ENCODE measurements at regions not wholly inside any gene's neighbourhood (a gene's known extent, or its start where the extent isn't known, plus 50 kb on each side); places are given as distances from the start of the nearest gene placed in this dataset.

DNA sequence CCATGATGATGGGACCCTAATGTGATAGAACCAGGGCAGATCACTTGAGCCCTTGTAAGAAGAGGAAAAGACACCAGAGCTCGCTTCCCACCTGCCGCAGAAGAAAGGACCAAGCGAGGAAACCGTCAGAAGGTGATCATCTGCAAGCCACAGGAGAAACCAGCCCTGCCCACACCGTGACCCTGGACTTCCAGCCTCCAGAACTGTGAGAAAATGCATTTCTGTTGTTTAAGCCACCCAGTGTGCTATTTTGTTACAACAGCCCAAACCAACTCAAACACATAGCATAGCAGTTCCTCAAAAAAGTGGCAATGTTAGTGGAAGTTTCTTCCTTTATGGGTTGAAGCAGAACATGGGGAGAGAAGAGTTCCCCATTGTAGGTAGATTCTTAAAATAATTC, 107.9 kb upstream of the BCL2L14 start (continued):
- TF ChIP-seq CBX2 (IDR thresholded peaks at IDR 0.05; ENCODE audit: borderline replicate concordance, low read depth) (no peak), PHF8 (IDR thresholded peaks at IDR 0.05; ENCODE audit: borderline replicate concordance, low read depth) (no peak)

DNA sequence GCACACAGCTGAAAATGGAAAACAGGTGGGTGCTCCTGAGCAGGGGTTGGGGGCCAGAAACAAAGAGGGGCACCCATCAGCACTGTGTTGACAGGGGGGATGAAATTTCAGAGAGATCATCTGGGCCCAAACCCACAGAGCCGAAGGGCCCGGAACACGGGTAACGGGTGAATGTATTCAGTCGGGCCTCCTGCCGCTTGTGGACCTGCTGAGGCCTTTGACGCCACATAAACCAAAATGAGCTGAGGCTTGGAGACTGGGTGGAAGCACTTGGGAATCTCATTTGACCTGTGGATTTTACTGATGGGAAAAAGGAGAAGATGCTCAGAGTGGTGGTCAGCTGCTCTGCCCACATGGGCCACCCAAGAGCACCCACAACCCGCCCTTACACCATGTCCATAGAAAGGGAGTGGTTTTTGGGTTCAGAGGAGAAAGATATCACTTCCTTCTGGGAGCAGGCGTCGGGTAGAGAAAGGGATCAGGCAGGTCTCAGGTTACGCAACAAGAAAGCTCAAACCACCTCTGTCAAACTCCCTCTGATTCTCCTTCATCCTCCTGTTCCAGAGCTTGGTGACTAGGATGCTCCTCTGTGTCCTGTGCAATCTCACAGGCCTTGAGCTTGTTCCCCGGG, 106.8 kb upstream of the BCL2L14 start:
- DNase-seq (ENCODE audit: low read depth in 1 of 2, low spot score in 1 of 2), result no peak
- no peak overlapping the region for H3K4me2 ChIP-seq
- no peak for ATAC-seq
- TF ChIP-seq EP300 (IDR thresholded peaks at IDR 0.05) (no peak), PBX3 (IDR thresholded peaks at IDR 0.05) (no peak), RARB (CRISPR knock-in tag; IDR thresholded peaks at IDR 0.05) (no peak), RAD21 (conservative IDR thresholded peaks at IDR 0.05 in 1 of 2, IDR thresholded peaks at IDR 0.05 in 1 of 2) (no peak)
- H3K4me1 ChIP-seq, result peaks cover 5% of the 10 kb centered on the region; the same call in 2 of the 3 replicates
- 81% methylated on average over 12 of the region's 12 CpGs for WGBS (ENCODE audit: missing lambda C conversion rate)
- ChIA-PET POLR2A (no interaction called here), CTCF (interaction anchor here (0.6 to 3.2 kb wide), 6 partner anchors 8 to 69 kb away, joined by 3 to 10 read pairs (median 4); no protein-coding TSS in a partner anchor)
- no peak overlapping the region for H3K27ac ChIP-seq
- H3K9me3 ChIP-seq, result no peaks in the 10 kb centered on the region
- no peak overlapping the region for H3K4me3 ChIP-seq
- no peak for FAIRE-seq

GRCh38 chr12:11965258-11965910, 105.4 kb upstream of the BCL2L14 start:
- H3K4me2 ChIP-seq, result no peak overlapping the region
- DNase-seq (ENCODE audit: low read depth in 1 of 2, low spot score in 1 of 2) (no peak), FAIRE-seq (no peak), ATAC-seq (no peak)
- H3K4me1 ChIP-seq, result no peaks in the 10 kb centered on the region
- POLR2A ChIA-PET, result no interaction called here
- no peak overlapping the region for H3K4me3 ChIP-seq
- WGBS (ENCODE audit: missing lambda C conversion rate), result 51% methylated on average over 9 of the region's 9 CpGs
- no peaks in the 10 kb centered on the region for H3K9me3 ChIP-seq
- CTCF ChIA-PET, result no interaction called here
- TF ChIP-seq FOSL2 (IDR thresholded peaks at IDR 0.05) (no peak), FOSL2 (CRISPR knock-in tag; IDR thresholded peaks at IDR 0.05) (no peak), ATOH8 (CRISPR knock-in tag; IDR thresholded peaks at IDR 0.05; ENCODE audit: low read depth) (no peak), CHD2 (IDR thresholded peaks at IDR 0.05; ENCODE audit: low read length, partially characterized antibody) (no peak), EP300 (IDR thresholded peaks at IDR 0.05) (no peak), HOXB5 (CRISPR knock-in tag; IDR thresholded peaks at IDR 0.05) (no peak), NPAS2 (CRISPR knock-in tag; IDR thresholded peaks at IDR 0.05; ENCODE audit: borderline replicate concordance) (no peak)
- no peak overlapping the region for H3K27ac ChIP-seq

GRCh38 chr12:11967376-11968047, 103.2 kb upstream of the BCL2L14 start:
- H3K4me3 ChIP-seq, result no peak overlapping the region
- WGBS (ENCODE audit: missing lambda C conversion rate), result 76% methylated on average over 9 of the region's 9 CpGs
- no peak for ATAC-seq
- no peak for DNase-seq (ENCODE audit: low read depth in 1 of 2, low spot score in 1 of 2)
- no peak overlapping the region for H3K4me2 ChIP-seq
- ChIA-PET CTCF (interaction anchor here (1.1 kb wide), 1 partner anchor 10 kb away, joined by 3 read pairs; no protein-coding TSS in a partner anchor), POLR2A (no interaction called here)
- no peaks in the 10 kb centered on the region for H3K9me3 ChIP-seq
- H3K4me1 ChIP-seq, result no peaks in the 10 kb centered on the region
- no peak for FAIRE-seq
- H3K27ac ChIP-seq, result no peak overlapping the region
- no peak for TF ChIP-seq POLR2AphosphoS2 (conservative IDR thresholded peaks at IDR 0.05; ENCODE audit: low read length)
- TF ChIP-seq BCL3 (IDR thresholded peaks at IDR 0.05), result no peak
- TF ChIP-seq GATA3 (IDR thresholded peaks at IDR 0.05; ENCODE audit: borderline replicate concordance), result no peak
- TF ChIP-seq RAD21 (conservative IDR thresholded peaks at IDR 0.05 in 1 of 2, IDR thresholded peaks at IDR 0.05 in 1 of 2), result no peak
- TF ChIP-seq, protein P1, sequence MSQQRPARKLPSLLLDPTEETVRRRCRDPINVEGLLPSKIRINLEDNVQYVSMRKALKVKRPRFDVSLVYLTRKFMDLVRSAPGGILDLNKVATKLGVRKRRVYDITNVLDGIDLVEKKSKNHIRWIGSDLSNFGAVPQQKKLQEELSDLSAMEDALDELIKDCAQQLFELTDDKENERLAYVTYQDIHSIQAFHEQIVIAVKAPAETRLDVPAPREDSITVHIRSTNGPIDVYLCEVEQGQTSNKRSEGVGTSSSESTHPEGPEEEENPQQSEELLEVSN (IDR thresholded peaks at IDR 0.05; ENCODE audit: borderline replicate concordance, low read depth), result no peak
- no peak for TF ChIP-seq PHF8 (IDR thresholded peaks at IDR 0.05; ENCODE audit: borderline replicate concordance, low read depth)
- TF ChIP-seq, protein P2, sequence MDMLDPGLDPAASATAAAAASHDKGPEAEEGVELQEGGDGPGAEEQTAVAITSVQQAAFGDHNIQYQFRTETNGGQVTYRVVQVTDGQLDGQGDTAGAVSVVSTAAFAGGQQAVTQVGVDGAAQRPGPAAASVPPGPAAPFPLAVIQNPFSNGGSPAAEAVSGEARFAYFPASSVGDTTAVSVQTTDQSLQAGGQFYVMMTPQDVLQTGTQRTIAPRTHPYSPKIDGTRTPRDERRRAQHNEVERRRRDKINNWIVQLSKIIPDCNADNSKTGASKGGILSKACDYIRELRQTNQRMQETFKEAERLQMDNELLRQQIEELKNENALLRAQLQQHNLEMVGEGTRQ (IDR thresholded peaks at IDR 0.05), result no peak
- TF ChIP-seq MAZ (IDR thresholded peaks at IDR 0.05; ENCODE audit: borderline replicate concordance, low read depth, low read length), result no peak
- no peak for TF ChIP-seq FOSL2 (IDR thresholded peaks at IDR 0.05)
- no peak for TF ChIP-seq FOSL2 (CRISPR knock-in tag; IDR thresholded peaks at IDR 0.05)
- TF ChIP-seq CBX8 (IDR thresholded peaks at IDR 0.05), result no peak
- TF ChIP-seq HOXA7 (CRISPR knock-in tag; IDR thresholded peaks at IDR 0.05), result no peak
- no peak for TF ChIP-seq NFE2L2 (conservative IDR thresholded peaks at IDR 0.05; ENCODE audit: low read length)
- no peak for TF ChIP-seq RCOR1 (IDR thresholded peaks at IDR 0.05; ENCODE audit: low read depth, low read length)
- TF ChIP-seq CHD4 (IDR thresholded peaks at IDR 0.05; ENCODE audit: borderline replicate concordance), result no peak
- TF ChIP-seq JUNB (IDR thresholded peaks at IDR 0.05), result no peak
- no peak for TF ChIP-seq ZFP36 (IDR thresholded peaks at IDR 0.05; ENCODE audit: borderline replicate concordance, partially characterized antibody)
- no peak for TF ChIP-seq RNF2 (IDR thresholded peaks at IDR 0.05; ENCODE audit: borderline replicate concordance, low read depth)

Data from A549 (cell line).